ENCODE measurements at regions not wholly inside any gene's neighbourhood (a gene's known extent, or its start where the extent isn't known, plus 50 kb on each side); places are given as distances from the start of the nearest gene placed in this dataset.

GRCh38 chr16:26770547-26770946, 296.2 kb upstream of the C16orf82 start:
- DNase-seq, result no peak
- Mint-ChIP-seq H3K4me1 (ENCODE audit: low read depth) (no peaks in the 10 kb centered on the region), H3K4me3 (no peak overlapping the region), H3K27me3 (peaks cover 60% of the 10 kb centered on the region), H3K36me3 (ENCODE audit: low read depth) (no peaks in the 10 kb centered on the region), H3K9me3 (no peaks in the 10 kb centered on the region), H3K27ac (no peak overlapping the region)
- H3K4me1 ChIP-seq (ENCODE audit: insufficient read depth, low read length), result no peaks in the 10 kb centered on the region
- intact Hi-C loops (cut with DNase I, micrococcal nuclease), result no loop called here
- no peak for ATAC-seq (ENCODE audit: poor library complexity)
- ChIA-PET POLR2A (no interaction called here), CTCF (no interaction called here)
- H3K27me3 ChIP-seq (ENCODE audit: control insufficient read depth in 1 of 2, insufficient read depth in 2 of 2, low read length in 2 of 2), result peaks cover 0 to 4% of the 10 kb centered on the region in 2 experiments
- H3K4me3 ChIP-seq (ENCODE audit: low read length), result no peak overlapping the region
- no peaks in the 10 kb centered on the region for H3K36me3 ChIP-seq (ENCODE audit: insufficient read depth, low read length)
- TF ChIP-seq CTCF (IDR thresholded peaks at IDR 0.05), result no peak
- H3K27ac ChIP-seq (ENCODE audit: low read depth in 1 of 2, low read length in 2 of 2), result no peak overlapping the region
- H3K9me3 ChIP-seq (ENCODE audit: control insufficient read depth in 1 of 2, insufficient read depth in 1 of 2, low read length in 2 of 2), result no peaks in the 10 kb centered on the region

- Mint-ChIP-seq H3K27ac (no peak overlapping the region), H3K4me3 (no peak overlapping the region), H3K4me1 (ENCODE audit: low read depth) (no peaks in the 10 kb centered on the region), H3K27me3 (peaks cover 68% of the 10 kb centered on the region), H3K36me3 (ENCODE audit: low read depth) (no peaks in the 10 kb centered on the region), H3K9me3 (no peaks in the 10 kb centered on the region)
- Histone ChIP-seq H3K4me1 (ENCODE audit: insufficient read depth, low read length) (no peaks in the 10 kb centered on the region), H3K27me3 (ENCODE audit: control insufficient read depth in 1 of 2, insufficient read depth in 2 of 2, low read length in 2 of 2) (peaks cover 0 to 8% of the 10 kb centered on the region in 2 experiments), H3K4me3 (ENCODE audit: low read length) (no peak overlapping the region), H3K27ac (ENCODE audit: low read depth in 1 of 2, low read length in 2 of 2) (no peak overlapping the region), H3K9me3 (ENCODE audit: control insufficient read depth in 1 of 2, insufficient read depth in 1 of 2, low read length in 2 of 2) (no peaks in the 10 kb centered on the region), H3K36me3 (ENCODE audit: insufficient read depth, low read length) (no peaks in the 10 kb centered on the region)
- intact Hi-C loops (cut with DNase I, micrococcal nuclease), result no loop called here
- TF ChIP-seq CTCF (IDR thresholded peaks at IDR 0.05), result no peak
- CTCF ChIA-PET, result no interaction called here
- POLR2A ChIA-PET, result no interaction called here
- DNase-seq, result no peak
- no peak for ATAC-seq (ENCODE audit: poor library complexity)
Observed at GRCh38 chr16:26772503-26772902, 294.2 kb upstream of the C16orf82 start.

GRCh38 chr16:26777821-26778220, 288.9 kb upstream of the C16orf82 start:
- Histone ChIP-seq H3K9me3 (ENCODE audit: control insufficient read depth in 1 of 2, insufficient read depth in 1 of 2, low read length in 2 of 2) (no peaks in the 10 kb centered on the region), H3K36me3 (ENCODE audit: insufficient read depth, low read length) (no peaks in the 10 kb centered on the region), H3K4me3 (ENCODE audit: low read length) (no peak overlapping the region), H3K27me3 (ENCODE audit: control insufficient read depth in 1 of 2, insufficient read depth in 2 of 2, low read length in 2 of 2) (peaks cover 0 to 14% of the 10 kb centered on the region in 2 experiments), H3K4me1 (ENCODE audit: insufficient read depth, low read length) (no peaks in the 10 kb centered on the region), H3K27ac (ENCODE audit: low read depth in 1 of 2, low read length in 2 of 2) (no peak overlapping the region)
- intact Hi-C loops (cut with DNase I, micrococcal nuclease), result no loop called here
- no peak for TF ChIP-seq CTCF (IDR thresholded peaks at IDR 0.05)
- no peak overlapping the region for H3K4me3 Mint-ChIP-seq
- DNase-seq (no peak), ATAC-seq (ENCODE audit: poor library complexity) (no peak)
- POLR2A ChIA-PET, result no interaction called here
- CTCF ChIA-PET, result no interaction called here
- H3K9me3 Mint-ChIP-seq, result no peaks in the 10 kb centered on the region
- no peaks in the 10 kb centered on the region for H3K4me1 Mint-ChIP-seq (ENCODE audit: low read depth)
- H3K36me3 Mint-ChIP-seq (ENCODE audit: low read depth), result no peaks in the 10 kb centered on the region
- H3K27me3 Mint-ChIP-seq, result peaks cover 80% of the 10 kb centered on the region
- no peak overlapping the region for H3K27ac Mint-ChIP-seq
